H1 (cell line): ENCODE measurements at regions not wholly inside any gene's neighbourhood (a gene's known extent, or its start where the extent isn't known, plus 50 kb on each side); places are given as distances from the start of the nearest gene placed in this dataset.

Source experiments
- CTCF ChIA-PET: fragments of 300-600 bp; sonication (Branson Sonifier 250); formaldehyde crosslinking; loops from one replicate; lab custom pipeline; 2021; ENCODE audit not compliant: partially characterized antibody; lab: Charles Lee
- POLR2A ChIA-PET: fragments of 300-600 bp; sonication (Branson Sonifier 250); formaldehyde crosslinking; loops from one replicate; lab custom pipeline; 2021; ENCODE audit warnings: inconsistent platforms; ENCODE audit not compliant: partially characterized antibody; lab: Charles Lee
- DNase-seq, 2 experiments: peaks; one replicate each; pipeline versions ENCODE4 v3.0.0 to v3.0.0-alpha.2; 2010 to 2022; ENCODE audit warnings: low spot score in 2 of 2, low read depth in 1 of 2, mixed read lengths in 1 of 2
- FAIRE-seq: peaks from 2 replicates; lab custom pipeline; 2011; peaks lifted over from hg19 to GRCh38; lab: Jason Lieb, UNC
- H2AFZ ChIP-seq: 2 replicates; pipeline ENCODE4 v1.8.1; 2012; ENCODE audit warnings: low read length, inconsistent platforms
- H2AK5ac ChIP-seq: 2 replicates; pipeline ENCODE4 v1.6.1; 2013; ENCODE audit warnings: low read depth, low read length
- H2BK120ac ChIP-seq: replicated peaks from 2 replicates; pipeline ENCODE3; 2013; ENCODE audit warnings: low read depth, low read length, inconsistent platforms
- H2BK12ac ChIP-seq: 2 replicates; pipeline ENCODE4 v1.6.1; 2013; ENCODE audit warnings: low read depth, low read length
- H2BK15ac ChIP-seq: 2 replicates; pipeline ENCODE4 v1.6.1; 2013; ENCODE audit warnings: low read length
- H2BK20ac ChIP-seq: 2 replicates; pipeline ENCODE4 v1.6.1; 2013; ENCODE audit warnings: low read length
- H2BK5ac ChIP-seq: 2 replicates; pipeline ENCODE4 v1.6.1; 2013; ENCODE audit warnings: low read depth, low read length
- H3K14ac ChIP-seq: 2 replicates; pipeline ENCODE4 v1.6.1; 2013; ENCODE audit warnings: inconsistent platforms; ENCODE audit not compliant: insufficient read length
- H3K18ac ChIP-seq: 2 replicates; pipeline ENCODE4 v1.6.1; 2013; ENCODE audit warnings: low read length; ENCODE audit errors: extremely low read depth
- H3K23ac ChIP-seq: 2 replicates; pipeline ENCODE4 v1.6.1; 2013; ENCODE audit warnings: inconsistent platforms; ENCODE audit not compliant: insufficient read length
- H3K23me2 ChIP-seq: 2 replicates; pipeline ENCODE4 v1.6.1; 2013; ENCODE audit warnings: low read depth, low read length
- H3K27ac ChIP-seq: 2 replicates; pipeline ENCODE4 v1.6.1; 2011; ENCODE audit warnings: low read depth, low read length, inconsistent platforms
- H3K27me3 ChIP-seq, 4 experiments: replicated peaks in 1 of 4; 1 replicate in 1 of 4; 2 replicates in 3 of 4; pipeline versions ENCODE4 v1.6.1 to v1.8.1; 2011 to 2013; ENCODE audit warnings: low read length in 3 of 4, mild to moderate bottlenecking in 3 of 4, inconsistent platforms in 2 of 4, mixed read lengths in 2 of 4, moderate library complexity in 1 of 4; ENCODE audit not compliant: control insufficient read depth in 3 of 4, insufficient read depth in 3 of 4; ENCODE audit errors: extremely low read depth in 1 of 4
- H3K36me3 ChIP-seq, 4 experiments: 2 replicates each; pipeline versions ENCODE4 v1.6.1 to v1.8.1; 2011 to 2013; ENCODE audit warnings: mild to moderate bottlenecking in 4 of 4, low read length in 3 of 4, moderate library complexity in 2 of 4, control low read depth in 1 of 4, inconsistent platforms in 1 of 4; ENCODE audit not compliant: insufficient read depth in 4 of 4, control insufficient read depth in 2 of 4
- H3K4ac ChIP-seq: replicated peaks from 2 replicates; pipeline ENCODE3; 2013; ENCODE audit warnings: low read length, low read depth, mixed read lengths, inconsistent platforms; ENCODE audit not compliant: insufficient read length
- H3K4me1 ChIP-seq, 4 experiments: replicated peaks in 1 of 4; 1 replicate in 1 of 4; 2 replicates in 3 of 4; pipeline versions ENCODE4 v1.6.1 to v1.8.1; 2011 to 2013; ENCODE audit warnings: low read length in 3 of 4, inconsistent platforms in 2 of 4, mixed read lengths in 1 of 4; ENCODE audit not compliant: insufficient read depth in 4 of 4, control insufficient read depth in 3 of 4
- H3K4me2 ChIP-seq, 2 experiments: 2 replicates each; pipeline versions ENCODE4 v1.6.1 to v1.8.1; 2011 to 2013; ENCODE audit warnings: low read depth in 2 of 2, low read length in 2 of 2, control low read depth in 1 of 2, inconsistent platforms in 1 of 2, mild to moderate bottlenecking in 1 of 2; ENCODE audit not compliant: insufficient read depth in 1 of 2
- H3K4me3 ChIP-seq, 4 experiments: fragments of 200-600, 300-600 bp in 1 of 4; sonication (generic), shearing (Covaris generic), sonication (Bioruptor Twin) in 1 of 4; 2 replicates each; pipeline versions ENCODE4 v1.5.1 to v1.8.1; 2011 to 2016; ENCODE audit warnings: low read length in 4 of 4, low read depth in 3 of 4, control low read depth in 2 of 4, inconsistent platforms in 2 of 4, mild to moderate bottlenecking in 2 of 4, mixed read lengths in 1 of 4, moderate library complexity in 1 of 4; ENCODE audit not compliant: insufficient read depth in 2 of 4; ENCODE audit errors: extremely low read depth in 1 of 4
- H3K56ac ChIP-seq: replicated peaks from 2 replicates; pipeline ENCODE3; 2013; ENCODE audit warnings: low read depth, mild to moderate bottlenecking, mixed read lengths, low read length, inconsistent platforms; ENCODE audit not compliant: insufficient read length
- H3K79me1 ChIP-seq: 2 replicates; pipeline ENCODE4 v1.6.1; 2013; ENCODE audit warnings: low read depth, low read length, control low read depth
- H3K79me2 ChIP-seq, 2 experiments: 2 replicates each; pipeline versions ENCODE4 v1.6.1 to v1.8.1; 2012 to 2013; ENCODE audit warnings: low read length in 2 of 2, mild to moderate bottlenecking in 2 of 2, inconsistent platforms in 1 of 2; ENCODE audit not compliant: insufficient read depth in 2 of 2, control insufficient read depth in 1 of 2
- H3K9ac ChIP-seq, 4 experiments: replicated peaks in 1 of 4; 1 replicate in 1 of 4; 2 replicates in 3 of 4; pipeline versions ENCODE4 v1.6.1 to v1.8.1; 2011 to 2013; ENCODE audit warnings: low read depth in 3 of 4, low read length in 3 of 4, control low read depth in 2 of 4, mild to moderate bottlenecking in 2 of 4, moderate library complexity in 2 of 4, inconsistent platforms in 1 of 4; ENCODE audit errors: extremely low read depth in 1 of 4
- H3K9me3 ChIP-seq, 2 experiments: 2 replicates each; pipeline versions ENCODE4 v1.6.1 to v1.8.1; 2012 to 2013; ENCODE audit warnings: mild to moderate bottlenecking in 2 of 2, moderate library complexity in 2 of 2, control low read depth in 1 of 2, inconsistent platforms in 1 of 2, low read depth in 1 of 2, low read length in 1 of 2, mixed read lengths in 1 of 2; ENCODE audit not compliant: insufficient read depth in 2 of 2
- H4K20me1 ChIP-seq, 2 experiments: replicated peaks in 1 of 2; 2 replicates each; pipeline versions ENCODE3 to v1.8.1; 2011 to 2013; ENCODE audit warnings: inconsistent platforms in 2 of 2, low read length in 2 of 2, mild to moderate bottlenecking in 1 of 2; ENCODE audit not compliant: insufficient read depth in 2 of 2, control insufficient read depth in 1 of 2
- H4K5ac ChIP-seq: 2 replicates; pipeline ENCODE4 v1.6.1; 2013; ENCODE audit warnings: low read length, low read depth, mixed read lengths, inconsistent platforms; ENCODE audit not compliant: insufficient read length
- H4K8ac ChIP-seq: 2 replicates; pipeline ENCODE4 v1.8.0; 2013; ENCODE audit warnings: mild to moderate bottlenecking, moderate library complexity, low read length, inconsistent platforms; ENCODE audit not compliant: insufficient read depth; ENCODE audit errors: extremely low read depth
- H4K91ac ChIP-seq: replicated peaks from 2 replicates; pipeline ENCODE3; 2013; ENCODE audit warnings: low read length, mixed read lengths, inconsistent platforms; ENCODE audit not compliant: insufficient read length
- CREB1 ChIP-seq: IDR thresholded peaks from 2 replicates; pipeline ENCODE4 v1.6.1; 2012; ENCODE audit warnings: inconsistent platforms
- EGR1 ChIP-seq: IDR thresholded peaks from 2 replicates; pipeline ENCODE4 v1.6.1; 2011; ENCODE audit warnings: low read depth, low read length, borderline replicate concordance
- EP300 ChIP-seq, 2 experiments: IDR thresholded peaks; 1 replicate in 1 of 2; 2 replicates in 1 of 2; pipeline ENCODE4 v1.6.1; 2011 to 2012; ENCODE audit warnings: low read depth in 2 of 2, low read length in 2 of 2, mild to moderate bottlenecking in 2 of 2, borderline replicate concordance in 1 of 2, inconsistent platforms in 1 of 2, moderate library complexity in 1 of 2
- JUND ChIP-seq: IDR thresholded peaks from 2 replicates; pipeline ENCODE4 v1.6.1; 2011; ENCODE audit warnings: mild to moderate bottlenecking, improper control_type of control experiment, low read length
- PHF8 ChIP-seq: fragments of 200-600 bp; sonication (generic); conservative IDR thresholded peaks from 2 replicates; pipeline ENCODE4 v1.7.1; 2012; ENCODE audit warnings: low read depth, mild to moderate bottlenecking, inconsistent platforms, low read length, moderate library complexity
- POLR2AphosphoS5 ChIP-seq: IDR thresholded peaks from 2 replicates; pipeline ENCODE4 v1.6.1; 2011; ENCODE audit warnings: low read depth, low read length
- TBP ChIP-seq: IDR thresholded peaks from 2 replicates; pipeline ENCODE4 v1.6.1; 2011; ENCODE audit warnings: low read depth, low read length, improper control_type of control experiment
- YY1 ChIP-seq: IDR thresholded peaks from 2 replicates; pipeline ENCODE4 v1.6.1; 2011; ENCODE audit warnings: low read depth, mild to moderate bottlenecking, low read length
- WGBS, 2 experiments: shearing (Covaris generic) in 1 of 2; methylation state at CpG; one replicate each; pipeline versions ENCODE4 v1.1.6 to v1.1.7; 2013 to 2015; ENCODE audit warnings: low lambda C conversion rate in 2 of 2, mixed read lengths in 2 of 2, inconsistent platforms in 1 of 2, low coverage in 1 of 2, missing lambda C conversion rate in 1 of 2; ENCODE audit not compliant: insufficient replicate concordance in 2 of 2, insufficient coverage in 1 of 2, insufficient read length in 1 of 2; ENCODE audit errors: extremely low coverage in 1 of 2, missing lambda C conversion rate in 1 of 2; 5-methylcytosine and 5-hydroxymethylcytosine counted together
- TF ChIP-seq, protein P1 (sequence below): IDR thresholded peaks from 2 replicates; pipeline ENCODE4 v1.6.1; 2011; ENCODE audit warnings: low read length, improper control_type of control experiment

DNA sequence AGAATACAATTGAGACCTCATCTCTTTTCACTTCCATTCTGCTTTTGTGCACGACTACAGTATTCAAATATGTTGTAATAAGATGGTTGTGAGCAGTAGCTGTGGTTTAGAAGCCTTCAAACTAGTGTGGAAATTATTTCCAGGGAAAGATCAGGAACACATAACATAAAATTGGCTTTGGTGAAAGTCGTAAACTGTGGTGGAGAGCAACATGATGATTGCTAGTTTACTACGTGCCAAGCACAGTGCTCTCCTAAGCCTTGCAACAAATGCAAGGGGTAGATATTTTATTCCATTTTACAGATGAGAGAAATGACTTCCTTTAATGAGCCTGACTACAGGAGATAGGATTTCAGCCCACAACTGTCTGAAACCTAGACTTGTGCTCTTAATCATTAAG is 172.4 kb upstream of the LMNTD1 start:
- H3K79me1 ChIP-seq: no peaks in the 10 kb centered on the region
- no peak overlapping the region for H4K91ac ChIP-seq
- 94% methylated on average over 3 of the region's 3 CpGs; no CpG with 5 or more reads in 1 of the 2 experiments for WGBS, 2 experiments
- no peaks in the 10 kb centered on the region for H4K20me1 ChIP-seq
- H3K18ac ChIP-seq: no peak overlapping the region
- no peak overlapping the region for H3K56ac ChIP-seq
- no peak overlapping the region for H2BK12ac ChIP-seq
- no peak overlapping the region for H3K23ac ChIP-seq
- H2BK5ac ChIP-seq: no peak overlapping the region
- ChIA-PET CTCF (interaction anchor here (0.5 kb wide), 1 partner anchor 477 kb away, joined by 5 read pairs; no protein-coding TSS in a partner anchor), POLR2A (no interaction called here)
- no peak overlapping the region for H3K4me2 ChIP-seq
- no peak overlapping the region for H2AK5ac ChIP-seq
- peaks cover 0 to under 1% (median 0%) of the 10 kb centered on the region in 4 experiments; a peak in 1 of 7 replicates for H3K4me1 ChIP-seq
- no peak overlapping the region for H3K9ac ChIP-seq
- H2AFZ ChIP-seq: no peak overlapping the region
- no peak overlapping the region for H3K14ac ChIP-seq
- DNase-seq (no peak), FAIRE-seq (no peak)
- no peak for TF ChIP-seq PHF8
- no peak for TF ChIP-seq YY1
- TF ChIP-seq EP300 (IDR thresholded peaks at IDR 0.05; ENCODE audit: borderline replicate concordance in 1 of 2, low read depth in 2 of 2, low read length in 2 of 2): no peak
- TF ChIP-seq JUND: no peak
- TF ChIP-seq TBP: no peak
- TF ChIP-seq, protein P1, sequence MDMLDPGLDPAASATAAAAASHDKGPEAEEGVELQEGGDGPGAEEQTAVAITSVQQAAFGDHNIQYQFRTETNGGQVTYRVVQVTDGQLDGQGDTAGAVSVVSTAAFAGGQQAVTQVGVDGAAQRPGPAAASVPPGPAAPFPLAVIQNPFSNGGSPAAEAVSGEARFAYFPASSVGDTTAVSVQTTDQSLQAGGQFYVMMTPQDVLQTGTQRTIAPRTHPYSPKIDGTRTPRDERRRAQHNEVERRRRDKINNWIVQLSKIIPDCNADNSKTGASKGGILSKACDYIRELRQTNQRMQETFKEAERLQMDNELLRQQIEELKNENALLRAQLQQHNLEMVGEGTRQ: no peak
- no peak for TF ChIP-seq CREB1
- no peak for TF ChIP-seq POLR2AphosphoS5
- TF ChIP-seq EGR1: no peak
- no peak overlapping the region for H4K5ac ChIP-seq
- H4K8ac ChIP-seq: no peak overlapping the region
- no peak overlapping the region for H2BK20ac ChIP-seq
- no peaks in the 10 kb centered on the region for H3K79me2 ChIP-seq
- H2BK120ac ChIP-seq: no peak overlapping the region
- H3K4ac ChIP-seq: no peak overlapping the region
- no peak overlapping the region for H3K4me3 ChIP-seq
- no peaks in the 10 kb centered on the region for H3K27me3 ChIP-seq
- H3K27ac ChIP-seq: no peak overlapping the region
- H2BK15ac ChIP-seq: no peak overlapping the region
- no peaks in the 10 kb centered on the region for H3K36me3 ChIP-seq
- H3K9me3 ChIP-seq: no peaks in the 10 kb centered on the region
- H3K23me2 ChIP-seq: no peaks in the 10 kb centered on the region
